GM12878 (cell line): ENCODE measurements at regions not wholly inside any gene's neighbourhood (a gene's known extent, or its start where the extent isn't known, plus 50 kb on each side); places are given as distances from the start of the nearest gene placed in this dataset.

ENCODE experiments used
- BRCA1 ChIP-seq: IDR thresholded peaks from 2 replicates; pipeline ENCODE4 v1.6.1; 2011; ENCODE audit warnings: low read depth, low read length, improper control_type of control experiment
- SMC3 ChIP-seq: IDR thresholded peaks from 2 replicates; pipeline ENCODE4 v1.6.1; 2011; ENCODE audit warnings: low read length, improper control_type of control experiment, borderline replicate concordance
- ZZZ3 ChIP-seq: IDR thresholded peaks from 2 replicates; pipeline ENCODE4 v1.6.1; 2011; ENCODE audit warnings: low read depth; ENCODE audit not compliant: control insufficient read depth, insufficient read length
- TF ChIP-seq, protein P1 (sequence below), 3 experiments: IDR thresholded peaks in 2 of 3; conservative IDR thresholded peaks in 1 of 3; 2 replicates each; pipeline ENCODE4 v1.5.1; 2011; ENCODE audit warnings: low read depth in 3 of 3, low read length in 3 of 3, mild to moderate bottlenecking in 3 of 3, control low read depth in 2 of 3, moderate library complexity in 2 of 3, inconsistent platforms in 1 of 3, mixed read lengths in 1 of 3; ENCODE audit not compliant: control insufficient read depth in 2 of 3, insufficient read depth in 1 of 3; ENCODE audit errors: extremely low read depth in 1 of 3

DNA sequence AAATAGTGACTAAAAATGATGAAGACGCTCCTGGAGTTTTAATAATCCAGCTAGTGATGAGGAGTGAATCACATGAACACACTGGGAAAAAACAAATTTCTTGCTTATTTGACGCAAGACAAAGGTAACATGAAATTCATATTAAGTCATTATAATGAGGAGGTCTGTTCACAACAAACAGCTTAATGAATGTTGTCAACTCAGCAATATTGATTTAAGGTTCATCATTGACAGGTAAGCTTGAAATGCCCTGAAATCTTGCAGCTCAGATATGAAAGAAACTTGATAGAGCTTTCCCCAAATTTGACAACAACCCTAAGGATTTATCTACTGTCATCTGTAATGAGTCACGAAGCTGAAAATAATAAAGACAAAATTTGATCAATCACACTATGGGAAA lies 108.1 kb upstream of the SELENOK start:
- TF ChIP-seq ZZZ3 (no peak), BRCA1 (no peak), SMC3 (no peak)
- TF ChIP-seq, protein P1, sequence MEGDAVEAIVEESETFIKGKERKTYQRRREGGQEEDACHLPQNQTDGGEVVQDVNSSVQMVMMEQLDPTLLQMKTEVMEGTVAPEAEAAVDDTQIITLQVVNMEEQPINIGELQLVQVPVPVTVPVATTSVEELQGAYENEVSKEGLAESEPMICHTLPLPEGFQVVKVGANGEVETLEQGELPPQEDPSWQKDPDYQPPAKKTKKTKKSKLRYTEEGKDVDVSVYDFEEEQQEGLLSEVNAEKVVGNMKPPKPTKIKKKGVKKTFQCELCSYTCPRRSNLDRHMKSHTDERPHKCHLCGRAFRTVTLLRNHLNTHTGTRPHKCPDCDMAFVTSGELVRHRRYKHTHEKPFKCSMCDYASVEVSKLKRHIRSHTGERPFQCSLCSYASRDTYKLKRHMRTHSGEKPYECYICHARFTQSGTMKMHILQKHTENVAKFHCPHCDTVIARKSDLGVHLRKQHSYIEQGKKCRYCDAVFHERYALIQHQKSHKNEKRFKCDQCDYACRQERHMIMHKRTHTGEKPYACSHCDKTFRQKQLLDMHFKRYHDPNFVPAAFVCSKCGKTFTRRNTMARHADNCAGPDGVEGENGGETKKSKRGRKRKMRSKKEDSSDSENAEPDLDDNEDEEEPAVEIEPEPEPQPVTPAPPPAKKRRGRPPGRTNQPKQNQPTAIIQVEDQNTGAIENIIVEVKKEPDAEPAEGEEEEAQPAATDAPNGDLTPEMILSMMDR (IDR thresholded peaks at IDR 0.05 in 2 of 3, conservative IDR thresholded peaks at IDR 0.05 in 1 of 3; ENCODE audit: control insufficient read depth in 2 of 3, extremely low read depth in 1 of 3, insufficient read depth in 1 of 3, low read depth in 3 of 3, low read length in 3 of 3), result no peak
